HT-29 (cell line): ENCODE measurements at regions not wholly inside any gene's neighbourhood (a gene's known extent, or its start where the extent isn't known, plus 50 kb on each side); places are given as distances from the start of the nearest gene placed in this dataset.

Source experiments
- DNase-seq: peaks from one replicate; pipeline ENCODE4 v3.0.0-alpha.2; 2015; ENCODE audit warnings: low spot score

GRCh38 chr2:134140251-134140661, 113.6 kb upstream of the MGAT5 start:
- DNase-seq: peak; percentile 69

GRCh38 chr2:134141598-134142340, 112.1 kb upstream of the MGAT5 start:
- DNase-seq: no peak

GRCh38 chr2:134142341-134142738, 111.5 kb upstream of the MGAT5 start:
- no peak for DNase-seq

GRCh38 chr2:134142903-134143302, 111.0 kb upstream of the MGAT5 start:
- DNase-seq: no peak

- no peak for DNase-seq
Observed at GRCh38 chr2:134143568-134143967, 110.3 kb upstream of the MGAT5 start.

GRCh38 chr2:134144081-134144596, 109.7 kb upstream of the MGAT5 start:
- no peak for DNase-seq

GRCh38 chr2:134144651-134145050, 109.2 kb upstream of the MGAT5 start:
- DNase-seq: no peak

GRCh38 chr2:134145519-134145918, 108.4 kb upstream of the MGAT5 start:
- no peak for DNase-seq

- no peak for DNase-seq
Observed at GRCh38 chr2:134146161-134146560, 107.7 kb upstream of the MGAT5 start.

GRCh38 chr2:134146620-134147019, 107.3 kb upstream of the MGAT5 start:
- DNase-seq: no peak

- no peak for DNase-seq
Observed at GRCh38 chr2:134148172-134148571, 105.7 kb upstream of the MGAT5 start.

- no peak for DNase-seq
Observed at GRCh38 chr2:134148843-134149472, 104.9 kb upstream of the MGAT5 start.

GRCh38 chr2:134149904-134150303, 104.0 kb upstream of the MGAT5 start:
- DNase-seq: no peak

- DNase-seq: no peak
Observed at GRCh38 chr2:134150760-134151159, 103.1 kb upstream of the MGAT5 start.

- no peak for DNase-seq
Observed at GRCh38 chr2:134152045-134153010, 101.5 kb upstream of the MGAT5 start.

GRCh38 chr2:134153294-134153880, 100.5 kb upstream of the MGAT5 start:
- no peak for DNase-seq

- DNase-seq: no peak
Observed at GRCh38 chr2:134154246-134154645, 99.6 kb upstream of the MGAT5 start.

GRCh38 chr2:134155134-134155533, 98.7 kb upstream of the MGAT5 start:
- no peak for DNase-seq

- DNase-seq: no peak
Observed at GRCh38 chr2:134158295-134158694, 95.6 kb upstream of the MGAT5 start.

GRCh38 chr2:134161170-134161547, 92.7 kb upstream of the MGAT5 start:
- DNase-seq: no peak

- DNase-seq: no peak
Observed at GRCh38 chr2:134163336-134163735, 90.5 kb upstream of the MGAT5 start.

- no peak for DNase-seq
Observed at GRCh38 chr2:134164306-134164705, 89.6 kb upstream of the MGAT5 start.
